ENCODE measurements at regions not wholly inside any gene's neighbourhood (a gene's known extent, or its start where the extent isn't known, plus 50 kb on each side); places are given as distances from the start of the nearest gene placed in this dataset.

DNA sequence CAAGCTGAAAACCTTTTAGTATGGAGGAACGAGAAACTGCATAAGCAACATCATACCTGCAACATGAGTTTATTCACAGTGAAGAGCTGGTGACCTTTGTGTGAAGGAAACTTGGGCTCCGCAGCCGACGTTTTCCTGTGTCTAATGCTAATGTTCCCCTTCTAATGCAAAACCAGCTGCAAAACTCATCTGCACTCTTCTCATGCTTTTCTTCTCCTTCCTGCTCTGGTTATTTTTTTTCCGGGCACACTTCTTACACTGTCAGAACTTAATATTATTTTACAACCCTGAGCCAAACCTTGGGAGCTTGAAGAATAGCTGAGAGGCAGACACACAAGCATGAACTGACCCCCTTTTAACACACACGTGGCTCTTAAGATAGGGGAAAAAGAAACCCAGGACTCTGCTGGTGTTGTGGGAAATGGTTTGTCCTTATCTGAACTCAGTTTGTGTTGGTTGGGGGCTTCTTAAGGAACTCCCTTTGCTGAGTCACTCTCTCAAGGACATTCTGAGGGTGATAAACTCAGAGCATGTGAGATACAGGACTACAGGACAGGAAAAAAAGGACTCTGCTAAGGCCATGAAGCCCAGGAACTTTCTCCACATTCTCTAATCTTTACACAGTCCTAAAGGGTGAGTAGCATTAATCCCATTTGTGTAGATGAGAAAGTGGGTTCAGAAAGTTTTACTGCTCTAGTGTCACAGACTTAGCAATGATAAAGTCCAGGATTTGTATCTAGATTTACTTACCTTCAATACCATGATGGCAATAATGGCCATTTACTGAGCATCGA, 439.3 kb upstream of the TRIB2 start:
- TF ChIP-seq, protein P1, sequence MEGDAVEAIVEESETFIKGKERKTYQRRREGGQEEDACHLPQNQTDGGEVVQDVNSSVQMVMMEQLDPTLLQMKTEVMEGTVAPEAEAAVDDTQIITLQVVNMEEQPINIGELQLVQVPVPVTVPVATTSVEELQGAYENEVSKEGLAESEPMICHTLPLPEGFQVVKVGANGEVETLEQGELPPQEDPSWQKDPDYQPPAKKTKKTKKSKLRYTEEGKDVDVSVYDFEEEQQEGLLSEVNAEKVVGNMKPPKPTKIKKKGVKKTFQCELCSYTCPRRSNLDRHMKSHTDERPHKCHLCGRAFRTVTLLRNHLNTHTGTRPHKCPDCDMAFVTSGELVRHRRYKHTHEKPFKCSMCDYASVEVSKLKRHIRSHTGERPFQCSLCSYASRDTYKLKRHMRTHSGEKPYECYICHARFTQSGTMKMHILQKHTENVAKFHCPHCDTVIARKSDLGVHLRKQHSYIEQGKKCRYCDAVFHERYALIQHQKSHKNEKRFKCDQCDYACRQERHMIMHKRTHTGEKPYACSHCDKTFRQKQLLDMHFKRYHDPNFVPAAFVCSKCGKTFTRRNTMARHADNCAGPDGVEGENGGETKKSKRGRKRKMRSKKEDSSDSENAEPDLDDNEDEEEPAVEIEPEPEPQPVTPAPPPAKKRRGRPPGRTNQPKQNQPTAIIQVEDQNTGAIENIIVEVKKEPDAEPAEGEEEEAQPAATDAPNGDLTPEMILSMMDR (IDR thresholded peaks at IDR 0.05), result no peak
- TF ChIP-seq POLR2A (IDR thresholded peaks at IDR 0.05), result no peak
